Fibroblast of pulmonary artery (primary cell): ENCODE measurements at regions not wholly inside any gene's neighbourhood (a gene's known extent, or its start where the extent isn't known, plus 50 kb on each side); places are given as distances from the start of the nearest gene placed in this dataset.
A peak's percentile ranks its signal among the peaks of the same experiment; 100 is the strongest.

Source experiments
- DNase-seq: peaks from one replicate; pipeline ENCODE4 v3.0.0-alpha.2; 2010; ENCODE audit warnings: low read depth
- H3K4me3 ChIP-seq: replicated peaks from 2 replicates; pipeline ENCODE4 v1.5.1; 2011; ENCODE audit warnings: low read depth, mild to moderate bottlenecking, control low read depth, low read length, moderate library complexity
- TF ChIP-seq, protein P1 (sequence below): IDR thresholded peaks from 2 replicates; pipeline ENCODE4 v1.5.1; 2011; ENCODE audit warnings: mild to moderate bottlenecking, control low read depth, low read length, inconsistent platforms; ENCODE audit errors: missing control alignments

DNA sequence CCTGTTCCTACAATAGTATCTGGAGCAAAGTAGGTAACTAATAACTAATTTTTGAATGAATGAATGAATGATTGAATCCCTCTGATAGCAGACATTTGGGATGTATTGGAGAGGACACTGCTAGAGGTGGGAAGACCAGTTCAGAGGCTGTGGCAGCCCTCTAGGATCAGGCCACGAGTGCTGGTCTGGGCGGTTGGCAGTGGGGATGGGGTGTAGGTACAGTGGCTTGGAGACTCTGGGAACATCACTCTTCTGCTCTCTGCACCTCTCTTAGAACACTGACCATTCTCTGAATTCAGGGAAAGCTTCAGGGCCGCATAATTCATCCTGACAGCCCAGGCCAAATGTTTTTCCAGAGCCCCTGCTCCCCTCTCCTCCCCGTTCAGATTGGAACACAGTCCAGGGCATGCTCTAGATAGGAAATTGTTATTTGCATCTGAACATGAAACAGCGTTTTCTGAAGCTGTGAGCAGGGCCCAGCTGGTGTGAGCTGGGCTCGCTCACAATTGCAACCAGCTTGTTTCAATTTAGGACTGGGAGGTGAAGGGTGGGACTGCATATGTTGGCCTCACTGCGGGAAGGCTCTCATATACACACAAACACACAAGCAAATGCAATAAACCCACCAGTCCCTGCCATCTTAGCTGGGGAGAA lies 253.1 kb upstream of the USP24 start:
- no peak overlapping the region for H3K4me3 ChIP-seq
- TF ChIP-seq, protein P1, sequence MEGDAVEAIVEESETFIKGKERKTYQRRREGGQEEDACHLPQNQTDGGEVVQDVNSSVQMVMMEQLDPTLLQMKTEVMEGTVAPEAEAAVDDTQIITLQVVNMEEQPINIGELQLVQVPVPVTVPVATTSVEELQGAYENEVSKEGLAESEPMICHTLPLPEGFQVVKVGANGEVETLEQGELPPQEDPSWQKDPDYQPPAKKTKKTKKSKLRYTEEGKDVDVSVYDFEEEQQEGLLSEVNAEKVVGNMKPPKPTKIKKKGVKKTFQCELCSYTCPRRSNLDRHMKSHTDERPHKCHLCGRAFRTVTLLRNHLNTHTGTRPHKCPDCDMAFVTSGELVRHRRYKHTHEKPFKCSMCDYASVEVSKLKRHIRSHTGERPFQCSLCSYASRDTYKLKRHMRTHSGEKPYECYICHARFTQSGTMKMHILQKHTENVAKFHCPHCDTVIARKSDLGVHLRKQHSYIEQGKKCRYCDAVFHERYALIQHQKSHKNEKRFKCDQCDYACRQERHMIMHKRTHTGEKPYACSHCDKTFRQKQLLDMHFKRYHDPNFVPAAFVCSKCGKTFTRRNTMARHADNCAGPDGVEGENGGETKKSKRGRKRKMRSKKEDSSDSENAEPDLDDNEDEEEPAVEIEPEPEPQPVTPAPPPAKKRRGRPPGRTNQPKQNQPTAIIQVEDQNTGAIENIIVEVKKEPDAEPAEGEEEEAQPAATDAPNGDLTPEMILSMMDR: no peak
- no peak for DNase-seq

DNA sequence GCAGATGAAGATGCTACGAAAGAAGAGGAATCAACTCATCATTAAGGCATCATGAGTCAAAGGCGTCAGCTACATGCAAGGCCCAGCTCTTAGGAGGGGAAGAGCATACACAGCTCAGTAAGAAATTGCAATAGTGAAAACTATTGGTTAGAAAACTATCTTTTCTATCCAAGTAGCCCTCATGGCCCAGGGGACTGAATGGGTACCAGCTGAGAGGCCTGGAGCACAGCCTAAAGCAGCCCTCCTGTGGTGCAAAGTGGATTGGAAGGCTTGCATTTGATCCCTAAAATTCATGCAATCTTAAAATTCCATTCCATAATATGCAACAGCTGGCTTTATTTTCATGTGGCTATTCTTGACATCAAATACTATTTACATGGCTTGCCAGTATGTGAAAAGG lies 251.8 kb upstream of the USP24 start:
- H3K4me3 ChIP-seq: no peak overlapping the region
- DNase-seq: no peak
- TF ChIP-seq, protein P1: no peak

DNA sequence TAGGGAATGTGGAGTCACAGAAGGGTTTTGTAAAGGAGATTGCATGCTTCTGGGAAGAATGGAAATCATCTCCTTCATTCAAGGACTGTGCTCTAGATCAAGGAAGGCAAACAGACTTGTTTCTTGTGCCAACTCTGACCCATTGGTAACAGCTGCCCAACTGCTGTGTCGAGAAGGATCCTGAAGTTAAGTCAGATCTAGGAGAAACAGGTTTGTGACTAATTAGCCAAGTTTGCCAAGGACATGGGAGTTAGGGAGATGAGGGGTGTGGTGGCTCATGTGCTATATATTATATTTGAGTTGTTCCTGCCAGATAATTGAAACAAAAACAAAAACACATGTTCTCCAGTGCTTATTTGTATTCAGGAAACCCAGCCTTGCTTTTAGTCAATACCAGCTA lies 251.2 kb upstream of the USP24 start:
- H3K4me3 ChIP-seq: no peak overlapping the region
- no peak for DNase-seq

DNA sequence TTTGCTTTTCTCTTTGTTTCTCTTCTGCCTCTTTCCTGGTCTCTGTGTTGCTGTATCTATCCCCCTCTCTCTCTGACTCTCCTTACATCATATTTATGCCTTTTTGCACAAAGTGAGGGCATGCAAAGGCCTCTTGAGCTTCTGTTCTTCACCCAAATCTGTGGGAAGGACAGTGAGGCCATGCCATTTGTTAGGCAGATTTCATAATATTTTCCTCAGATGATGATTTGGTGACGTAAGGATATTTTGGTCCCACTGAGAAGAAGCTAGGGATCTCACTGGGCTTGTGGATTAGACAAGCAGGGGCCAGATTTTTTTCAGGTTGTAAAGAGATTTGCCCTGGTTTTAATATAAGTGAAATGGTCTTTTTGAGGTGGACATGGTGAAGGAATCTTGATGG lies 249.4 kb upstream of the USP24 start:
- TF ChIP-seq, protein P1: no peak
- no peak for DNase-seq
- H3K4me3 ChIP-seq: no peak overlapping the region

More for the DNA sequence above, 251.2 kb upstream of the USP24 start:
- TF ChIP-seq, protein P1: no peak

DNA sequence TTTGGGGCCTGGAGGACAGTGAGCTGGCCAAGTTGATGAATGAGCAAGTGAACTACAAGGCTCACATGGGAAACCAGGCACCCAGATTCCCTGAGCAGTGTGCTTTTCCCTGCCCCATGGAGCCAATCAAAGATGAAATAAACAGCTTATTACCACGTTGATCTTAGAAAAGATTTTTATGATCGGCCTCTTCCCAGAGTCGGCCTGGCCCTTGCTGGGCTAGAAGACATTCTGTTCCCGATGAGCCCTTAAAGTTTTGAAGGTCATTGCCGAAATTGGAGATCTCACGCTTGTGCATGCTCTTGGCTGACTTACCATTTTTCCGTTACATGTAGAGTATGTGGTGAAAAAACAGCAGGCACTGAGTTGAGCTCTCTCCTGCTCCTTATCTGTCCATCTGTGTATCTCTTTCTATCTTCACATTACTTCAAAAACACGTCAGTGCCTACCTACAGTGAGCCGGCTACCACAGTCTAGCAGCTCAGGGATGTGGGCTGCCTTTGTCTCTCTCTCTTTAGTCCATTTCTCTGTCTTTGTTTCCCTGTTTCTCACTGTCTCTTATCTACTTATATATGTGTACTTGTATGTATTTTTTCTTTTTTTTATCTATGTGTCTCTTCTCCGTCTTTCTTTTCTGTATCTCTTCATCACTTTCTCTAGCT lies 248.8 kb upstream of the USP24 start:
- H3K4me3 ChIP-seq: no peak overlapping the region
- TF ChIP-seq, protein P1: no peak
- no peak for DNase-seq

DNA sequence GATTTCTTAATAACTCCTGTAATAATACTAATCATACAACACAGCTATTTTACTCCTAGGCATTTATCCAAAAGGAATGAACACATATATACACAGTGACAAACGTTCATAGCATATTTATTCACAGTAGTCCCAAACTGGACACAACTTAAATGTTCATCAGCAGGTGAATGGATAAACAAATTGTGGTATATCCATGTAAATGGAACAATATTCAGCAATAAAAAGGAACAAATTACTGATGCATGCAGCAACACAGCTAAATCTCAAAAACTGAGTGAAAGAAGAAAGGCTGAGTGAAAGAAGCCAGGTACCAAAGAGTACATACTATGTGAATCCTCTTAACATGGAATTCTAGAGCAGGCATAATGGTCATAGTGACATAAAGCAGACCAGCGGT lies 242.7 kb upstream of the USP24 start:
- TF ChIP-seq, protein P1: no peak
- no peak overlapping the region for H3K4me3 ChIP-seq
- DNase-seq: no peak

DNA sequence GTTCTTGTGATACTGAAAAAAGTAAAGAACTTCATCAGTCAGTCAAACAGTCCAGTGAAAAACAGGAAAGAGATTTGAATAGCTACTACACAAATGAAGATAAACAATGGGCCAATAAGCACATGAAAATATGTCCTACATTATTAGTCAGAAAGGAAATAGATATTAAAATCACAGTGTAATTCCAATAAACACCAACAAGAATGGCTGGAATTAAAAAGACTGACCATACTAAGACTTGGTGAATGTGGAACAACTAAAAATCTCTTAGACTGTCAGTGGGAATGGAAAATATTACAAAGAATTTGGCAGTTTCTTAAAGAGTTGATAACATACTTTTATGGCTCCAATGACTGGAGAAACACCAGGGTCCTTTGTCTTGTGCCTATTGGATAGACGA lies 241.8 kb upstream of the USP24 start:
- DNase-seq: peak; percentile 14
- no peak overlapping the region for H3K4me3 ChIP-seq
- TF ChIP-seq, protein P1: no peak
